NCI-H1092 (cell line): ENCODE measurements at regions not wholly inside any gene's neighbourhood (a gene's known extent, or its start where the extent isn't known, plus 50 kb on each side); places are given as distances from the start of the nearest gene placed in this dataset.

ENCODE experiments used
- DNase-seq: peaks from one replicate; lab custom pipeline; 2025; lab: John Stamatoyannopoulos, UW

GRCh38 chr5:99724732-99725290, 796.0 kb upstream of the CHD1 start:
- DNase-seq: no peak

GRCh38 chr5:99721506-99721905, 792.7 kb upstream of the CHD1 start:
- no peak for DNase-seq

GRCh38 chr5:99715921-99716320, 787.1 kb upstream of the CHD1 start:
- DNase-seq: no peak

- no peak for DNase-seq
Observed at GRCh38 chr5:99706160-99706559, 777.4 kb upstream of the CHD1 start.

GRCh38 chr5:99702565-99702964, 773.8 kb upstream of the CHD1 start:
- no peak for DNase-seq

GRCh38 chr5:99694884-99695283, 766.1 kb upstream of the CHD1 start:
- no peak for DNase-seq

GRCh38 chr5:99686538-99686937, 757.7 kb upstream of the CHD1 start:
- no peak for DNase-seq

GRCh38 chr5:99675974-99676373, 747.2 kb upstream of the CHD1 start:
- DNase-seq: no peak

- DNase-seq: no peak
Observed at GRCh38 chr5:99674101-99674500, 745.3 kb upstream of the CHD1 start.

- DNase-seq: no peak
Observed at GRCh38 chr5:99664972-99665371, 736.2 kb upstream of the CHD1 start.

- DNase-seq: no peak
Observed at GRCh38 chr5:99651298-99651697, 722.5 kb upstream of the CHD1 start.

- DNase-seq: no peak
Observed at GRCh38 chr5:99646011-99646647, 717.3 kb upstream of the CHD1 start.

GRCh38 chr5:99644822-99645221, 716.0 kb upstream of the CHD1 start:
- no peak for DNase-seq

- no peak for DNase-seq
Observed at GRCh38 chr5:99640646-99641045, 711.8 kb upstream of the CHD1 start.

- no peak for DNase-seq
Observed at GRCh38 chr5:99639905-99640304, 711.1 kb upstream of the CHD1 start.

- DNase-seq: no peak
Observed at GRCh38 chr5:99636663-99637062, 707.9 kb upstream of the CHD1 start.

- no peak for DNase-seq
Observed at GRCh38 chr5:99621772-99622681, 693.2 kb upstream of the CHD1 start.

GRCh38 chr5:99617335-99617734, 688.5 kb upstream of the CHD1 start:
- no peak for DNase-seq

- DNase-seq: no peak
Observed at GRCh38 chr5:99614888-99615287, 686.1 kb upstream of the CHD1 start.

GRCh38 chr5:99607124-99607523, 678.3 kb upstream of the CHD1 start:
- DNase-seq: no peak

- no peak for DNase-seq
Observed at GRCh38 chr5:99605904-99606303, 677.1 kb upstream of the CHD1 start.

GRCh38 chr5:99600952-99601351, 672.1 kb upstream of the CHD1 start:
- DNase-seq: no peak

- DNase-seq: no peak
Observed at GRCh38 chr5:99590806-99591205, 662.0 kb upstream of the CHD1 start.
